Transverse colon (tissue), 4 donors: ENCODE measurements at regions not wholly inside any gene's neighbourhood (a gene's known extent, or its start where the extent isn't known, plus 50 kb on each side); places are given as distances from the start of the nearest gene placed in this dataset.

Experiments
- DNase-seq: peaks from one replicate; pipeline ENCODE4 v3.0.0-alpha.2; 2019
- H3K27ac ChIP-seq, 4 donors: fragments of 200-600 bp; sonication (generic); 2 replicates each; pipeline ENCODE4 v1.5.1; 2016 to 2018; ENCODE audit warnings: inconsistent platforms in 4 of 4
- H3K27me3 ChIP-seq: fragments of 200-600 bp; sonication (generic); 2 replicates; pipeline ENCODE4 v1.5.1; 2017; ENCODE audit warnings: inconsistent platforms
- H3K36me3 ChIP-seq, 4 donors: fragments of 200-600 bp; sonication (generic); 2 replicates each; pipeline ENCODE4 v1.5.1; 2017 to 2019; ENCODE audit warnings: inconsistent platforms in 4 of 4
- H3K4me1 ChIP-seq, 4 donors: fragments of 200-600 bp; sonication (generic); 2 replicates each; pipeline ENCODE4 v1.5.1; 2017 to 2020; ENCODE audit warnings: inconsistent platforms in 4 of 4
- H3K4me3 ChIP-seq, 4 donors: fragments of 200-600 bp; sonication (generic); 1 replicate in 1 of 4; 2 replicates in 3 of 4; pipeline versions ENCODE4 v1.5.1 to v1.6.1; 2017 to 2019; ENCODE audit warnings: inconsistent platforms in 4 of 4
- H3K9me3 ChIP-seq, 2 donors: fragments of 200-600 bp; sonication (generic); 2 replicates each; pipeline ENCODE4 v1.5.1; 2017 to 2019; ENCODE audit warnings: inconsistent platforms in 2 of 2
- CTCF ChIP-seq, 5 experiments: fragments of 200-600 bp in 3 of 5; fragments of 450-650 bp in 2 of 5; sonication (generic) in 3 of 5; IDR thresholded peaks; 1 replicate in 2 of 5; 2 replicates in 3 of 5; pipeline ENCODE4 v1.5.1; 2016 to 2017; ENCODE audit warnings: antibody characterized with exemption in 5 of 5, inconsistent platforms in 3 of 5, mild to moderate bottlenecking in 2 of 5, moderate library complexity in 1 of 5
- EP300 ChIP-seq: sonication (generic); formaldehyde crosslinking; IDR thresholded peaks from one replicate; pipeline ENCODE4 v1.6.1; 2017; ENCODE audit warnings: antibody characterized with exemption, low read depth
- POLR2A ChIP-seq: fragments of 450-650 bp; IDR thresholded peaks from one replicate; pipeline ENCODE4 v1.6.1; 2016; ENCODE audit warnings: antibody characterized with exemption, mild to moderate bottlenecking, moderate library complexity
- POLR2AphosphoS5 ChIP-seq, 3 donors: sonication (generic); formaldehyde crosslinking; IDR thresholded peaks; one replicate each; pipeline ENCODE4 v1.6.1; 2016; ENCODE audit warnings: antibody characterized with exemption in 3 of 3
- WGBS, 2 donors: methylation state at CpG; one replicate each; pipeline ENCODE4 v1.1.5; 2018; ENCODE audit warnings: low coverage in 1 of 2; 5-methylcytosine and 5-hydroxymethylcytosine counted together
- in situ Hi-C, 4 donors: fragments of 200-750 bp; cut with MboI; loops; one replicate each; pipeline versions ENCODE4 v1.15.0 to v1.15.1; 2017; ENCODE audit warnings: low sequenced_read_pairs in 3 of 4, low pct_ligation_motif_present in 1 of 4, low pct_unique_long_range_greater_than_20kb in 1 of 4
- intact Hi-C: fragments of 100-400 bp; cut with DNase I; formaldehyde crosslinking; loops from one replicate; pipeline ENCODE4 v1.15.1; 2023; ENCODE audit warnings: low total_unique reads

GRCh38 chr14:86639146-86639545, 1109.2 kb downstream of the FLRT2 start:
- no peak overlapping the region for H3K27ac ChIP-seq
- WGBS, 2 donors, result 76 to 85% methylated on average over 4 to 5 of the region's 5 CpGs
- intact Hi-C loops, result no loop called here
- H3K4me1 ChIP-seq, result no peaks in the 10 kb centered on the region
- TF ChIP-seq EP300, result no peak
- no peak for TF ChIP-seq POLR2A
- TF ChIP-seq CTCF (IDR thresholded peaks at IDR 0.05), result no peak
- no peak for TF ChIP-seq POLR2AphosphoS5 (IDR thresholded peaks at IDR 0.05)
- no peaks in the 10 kb centered on the region for H3K9me3 ChIP-seq
- H3K4me3 ChIP-seq, result no peak overlapping the region
- no peaks in the 10 kb centered on the region for H3K36me3 ChIP-seq
- DNase-seq, result no peak
- in situ Hi-C loops, result no loop called here
- no peaks in the 10 kb centered on the region for H3K27me3 ChIP-seq

- Histone ChIP-seq H3K27me3 (no peaks in the 10 kb centered on the region), H3K27ac (no peak overlapping the region), H3K36me3 (no peaks in the 10 kb centered on the region), H3K4me3 (no peak overlapping the region), H3K4me1 (no peaks in the 10 kb centered on the region), H3K9me3 (no peaks in the 10 kb centered on the region)
- no peak for DNase-seq
- TF ChIP-seq CTCF (IDR thresholded peaks at IDR 0.05), result no peak
- in situ Hi-C loops (no loop called here), intact Hi-C loops (no loop called here)
These were observed 1097.1 kb downstream of the FLRT2 start for GRCh38 chr14:86627080-86627479.

GRCh38 chr14:86626530-86626929, 1096.6 kb downstream of the FLRT2 start:
- 75 to 76% methylated on average over 3 of the region's 3 CpGs for WGBS, 2 donors
- DNase-seq, result no peak
- no peak overlapping the region for H3K4me3 ChIP-seq
- no peak overlapping the region for H3K27ac ChIP-seq
- TF ChIP-seq POLR2AphosphoS5 (IDR thresholded peaks at IDR 0.05), result no peak
- no peak for TF ChIP-seq CTCF (IDR thresholded peaks at IDR 0.05)
- no peak for TF ChIP-seq POLR2A
- no peak for TF ChIP-seq EP300
- no peaks in the 10 kb centered on the region for H3K36me3 ChIP-seq
- intact Hi-C loops, result no loop called here
- in situ Hi-C loops, result no loop called here
- H3K4me1 ChIP-seq, result no peaks in the 10 kb centered on the region
- no peaks in the 10 kb centered on the region for H3K9me3 ChIP-seq
- no peaks in the 10 kb centered on the region for H3K27me3 ChIP-seq

- intact Hi-C loops (no loop called here), in situ Hi-C loops (no loop called here)
- no peak for TF ChIP-seq CTCF (IDR thresholded peaks at IDR 0.05)
- TF ChIP-seq EP300, result no peak
- TF ChIP-seq POLR2A, result no peak
- TF ChIP-seq POLR2AphosphoS5 (IDR thresholded peaks at IDR 0.05), result no peak
- Histone ChIP-seq H3K4me1 (no peaks in the 10 kb centered on the region), H3K4me3 (no peak overlapping the region), H3K9me3 (no peaks in the 10 kb centered on the region), H3K36me3 (no peaks in the 10 kb centered on the region), H3K27ac (no peak overlapping the region), H3K27me3 (no peaks in the 10 kb centered on the region)
- DNase-seq, result no peak
These were observed 1095.7 kb downstream of the FLRT2 start for GRCh38 chr14:86625637-86626036.
